K562 (cell line): ENCODE measurements at regions not wholly inside any gene's neighbourhood (a gene's known extent, or its start where the extent isn't known, plus 50 kb on each side); places are given as distances from the start of the nearest gene placed in this dataset.

ENCODE experiments used
- ATAC-seq: fragments of 200-7000 bp; cut with Tn5 transposase; 3 replicates; pipeline ENCODE4 v1.9.1; 2020; ENCODE audit warnings: moderate library complexity
- BruUV-seq: library from RNA; stranded (reverse); fragments of 400-500 nt; replicated peaks from 2 replicates; lab custom pipeline; 2021; lab: Mats Ljungman, UMichigan
- CTCF ChIA-PET: fragments of 300-600 bp; formaldehyde crosslinking; extraction: SDS; loops from one replicate; lab custom pipeline; 2021; ENCODE audit warnings: low intra/inter-chr PET ratio; lab: Yijun Ruan, JAX
- POLR2A ChIA-PET: fragments of 300-600, 350-650 bp; sonication (Branson Sonifier 250); formaldehyde crosslinking; extraction: SDS; loops from one replicate; lab custom pipeline; 2021; ENCODE audit warnings: antibody characterized with exemption, inconsistent platforms; lab: Yijun Ruan, JAX
- DNase-seq, 4 experiments: peaks; one replicate each; pipeline versions ENCODE4 v3.0.0 to v3.0.0-alpha.2; 2011 to 2018; ENCODE audit warnings: low spot score in 3 of 4, mixed read lengths in 3 of 4; ENCODE audit errors: extremely low read depth in 1 of 4
- FAIRE-seq: peaks from 2 replicates; lab custom pipeline; 2011; peaks lifted over from hg19 to GRCh38; lab: Jason Lieb, UNC
- H2AFZ ChIP-seq: 2 replicates; pipeline ENCODE4 v1.6.0; 2011; ENCODE audit warnings: low read depth, low read length, control low read depth, inconsistent platforms
- H3K27ac ChIP-seq: fragments of 200-600 bp; 3 replicates; pipeline ENCODE4 v1.8.0; 2011; ENCODE audit warnings: low read depth, mild to moderate bottlenecking, control low read depth, inconsistent platforms, low read length, moderate library complexity, mixed read lengths; ENCODE audit errors: extremely low read depth
- H3K27me3 ChIP-seq, 2 experiments: fragments of 300-600 bp in 1 of 2; 2 replicates in 1 of 2; 3 replicates in 1 of 2; pipeline versions ENCODE4 v1.6.0 to v1.8.0; 2011; ENCODE audit warnings: inconsistent platforms in 2 of 2, low read length in 2 of 2, mild to moderate bottlenecking in 1 of 2, mixed read lengths in 1 of 2, moderate library complexity in 1 of 2; ENCODE audit not compliant: control insufficient read depth in 2 of 2, insufficient read depth in 2 of 2
- H3K36me3 ChIP-seq: fragments of 300-600 bp; 3 replicates; pipeline ENCODE4 v1.8.0; 2011; ENCODE audit warnings: mild to moderate bottlenecking, low read length, inconsistent platforms; ENCODE audit not compliant: control insufficient read depth, insufficient read depth
- H3K4me1 ChIP-seq, 2 experiments: fragments of 200-600 bp in 1 of 2; replicated peaks in 1 of 2; 2 replicates in 1 of 2; 3 replicates in 1 of 2; pipeline versions ENCODE4 v1.5.1 to v1.8.0; 2011; ENCODE audit warnings: inconsistent platforms in 2 of 2, low read length in 2 of 2, mild to moderate bottlenecking in 1 of 2, mixed read lengths in 1 of 2, moderate library complexity in 1 of 2; ENCODE audit not compliant: control insufficient read depth in 2 of 2, insufficient read depth in 2 of 2
- H3K4me2 ChIP-seq: 2 replicates; pipeline ENCODE4 v1.6.1; 2011; ENCODE audit warnings: low read length, control low read depth, inconsistent platforms, mixed read lengths; ENCODE audit not compliant: insufficient read depth
- H3K4me3 ChIP-seq: fragments of 200-600 bp; sonication (generic), shearing (Covaris generic); 2 replicates; pipeline ENCODE4 v1.5.1; 2016; ENCODE audit warnings: control low read depth, inconsistent platforms
- H3K79me2 ChIP-seq: fragments of 200-600 bp; 3 replicates; pipeline ENCODE4 v1.8.0; 2011; ENCODE audit warnings: low read length, inconsistent platforms; ENCODE audit not compliant: control insufficient read depth, insufficient read depth
- H3K9ac ChIP-seq, 2 experiments: 2 replicates each; pipeline versions ENCODE4 v1.6.0 to v1.6.1; 2011; ENCODE audit warnings: low read depth in 2 of 2, low read length in 2 of 2, control low read depth in 1 of 2, inconsistent platforms in 1 of 2, mild to moderate bottlenecking in 1 of 2, mixed read lengths in 1 of 2; ENCODE audit not compliant: insufficient read depth in 1 of 2
- H3K9me1 ChIP-seq: one replicate; pipeline ENCODE4 v1.6.0; 2011; ENCODE audit warnings: inconsistent platforms, mild to moderate bottlenecking, low read length, moderate library complexity; ENCODE audit not compliant: control insufficient read depth, insufficient read depth
- H3K9me3 ChIP-seq: replicated peaks from 2 replicates; pipeline ENCODE4 v1.5.1; 2011; ENCODE audit warnings: low read depth, low read length, inconsistent platforms; ENCODE audit not compliant: control insufficient read depth, insufficient read depth
- H4K20me1 ChIP-seq: replicated peaks from 2 replicates; pipeline ENCODE4 v1.6.1; 2011; ENCODE audit warnings: low read length, inconsistent platforms, mixed read lengths; ENCODE audit not compliant: control insufficient read depth, insufficient read depth
- CREB3L1 ChIP-seq: fragments of 450-650 bp; IDR thresholded peaks from 2 replicates; pipeline ENCODE4 v1.6.1; 2014; ENCODE audit warnings: low read depth, mild to moderate bottlenecking, moderate library complexity, borderline replicate concordance
- IRF2 ChIP-seq: sonication (generic); formaldehyde crosslinking; IDR thresholded peaks from 2 replicates; pipeline ENCODE4 v1.8.1; 2022; ENCODE audit warnings: mild to moderate bottlenecking, missing genetic modification reagents
- NKRF ChIP-seq: fragments of 450-650 bp; IDR thresholded peaks from 2 replicates; pipeline ENCODE4 v1.6.1; 2016; ENCODE audit warnings: borderline replicate concordance
- NR2F6 ChIP-seq: fragments of 450-650 bp; formaldehyde crosslinking; IDR thresholded peaks from 2 replicates; pipeline ENCODE4 v1.4.0; 2020; ENCODE audit warnings: mild to moderate bottlenecking
- RBM25 ChIP-seq: fragments of 200-400 bp; formaldehyde crosslinking; IDR thresholded peaks from 2 replicates; pipeline ENCODE4 v1.6.1; 2018; ENCODE audit warnings: low read length, low read depth, moderate library complexity; ENCODE audit not compliant: severe bottlenecking
- ZNF134 ChIP-seq: fragments of 250-450 bp; sonication (Bioruptor Pico); conservative IDR thresholded peaks from 2 replicates; pipeline ENCODE4 v1.4.0; 2020
- ZNF146 ChIP-seq: IDR thresholded peaks from one replicate; pipeline ENCODE4 v1.6.1; 2018; ENCODE audit warnings: missing compliant biosample characterization; ENCODE audit not compliant: unreplicated experiment
- ZNF695 ChIP-seq: fragments of 450-650 bp; formaldehyde crosslinking; IDR thresholded peaks from 2 replicates; pipeline ENCODE4 v1.4.0; 2020; ENCODE audit warnings: mild to moderate bottlenecking, moderate library complexity
- WGBS: fragments of 100-300 bp; shearing (Covaris generic); methylation state at CpG from one replicate; pipeline ENCODE4 v1.1.6; 2016; ENCODE audit warnings: low coverage, mixed read lengths; ENCODE audit not compliant: insufficient coverage; ENCODE audit errors: missing lambda C conversion rate; 5-methylcytosine and 5-hydroxymethylcytosine counted together
- in situ Hi-C: fragments of 300-500 bp; cut with MboI; formaldehyde crosslinking; loops from 4 replicates; pipeline ENCODE4 v1.15.0; 2018; ENCODE audit warnings: inconsistent platforms, mixed read lengths
- intact Hi-C: fragments of 100-400 bp; cut with micrococcal nuclease; formaldehyde crosslinking; loops from 2 replicates; pipeline ENCODE4 v1.14.2; 2022

DNA sequence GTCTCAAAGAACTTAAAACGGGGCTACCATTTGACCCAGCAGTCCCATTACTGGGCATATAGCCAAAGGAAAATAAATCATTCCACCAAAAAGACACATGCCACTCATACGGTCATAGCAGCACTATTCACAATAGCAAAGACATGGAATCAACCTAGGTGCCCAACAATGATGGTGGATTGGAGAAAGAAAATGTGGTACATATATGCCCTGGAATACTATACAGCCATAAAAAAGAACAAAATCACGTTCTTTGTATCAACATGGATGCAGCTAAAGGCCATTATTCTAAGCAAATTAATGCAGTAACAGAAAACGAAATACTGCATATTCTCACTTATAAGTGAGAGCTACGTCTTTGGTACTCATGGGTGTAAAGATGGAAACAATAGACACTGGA is 138.1 kb upstream of the NEIL3 start:
- WGBS = 0% methylated on average over 5 of the region's 5 CpGs
- in situ Hi-C loops = no loop called here

GRCh38 chr4:177175473-177175872 is 134.2 kb upstream of the NEIL3 start:
- Histone ChIP-seq H3K4me2 (no peak overlapping the region), H3K9me1 (no peaks in the 10 kb centered on the region), H3K36me3 (no peaks in the 10 kb centered on the region), H3K4me3 (no peak overlapping the region), H3K9me3 (no peaks in the 10 kb centered on the region), H3K27ac (no peak overlapping the region), H3K4me1 (no peaks in the 10 kb centered on the region), H3K27me3 (no peaks in the 10 kb centered on the region), H2AFZ (no peak overlapping the region), H3K79me2 (no peaks in the 10 kb centered on the region), H4K20me1 (no peaks in the 10 kb centered on the region), H3K9ac (no peak overlapping the region)
- POLR2A ChIA-PET = no interaction called here
- no TSS peak for BruUV-seq
- no peak for FAIRE-seq
- 3% methylated on average over 3 of the region's 3 CpGs for WGBS
- intact Hi-C loops = no loop called here
- no peak for ATAC-seq
- in situ Hi-C loops = no loop called here
- no peak for DNase-seq
- CTCF ChIA-PET = no interaction called here
- peak; percentile 91 for TF ChIP-seq ZNF134 (CRISPR knock-in tag)
- no peak for TF ChIP-seq NR2F6 (CRISPR knock-in tag)
- TF ChIP-seq ZNF695 = no peak
- TF ChIP-seq NKRF = no peak

More for the DNA sequence above, 138.1 kb upstream of the NEIL3 start:
- DNase-seq = no peak
- no peak overlapping the region for H3K4me3 ChIP-seq
- ATAC-seq = no peak
- H3K9me1 ChIP-seq = no peaks in the 10 kb centered on the region
- no peak overlapping the region for H3K4me2 ChIP-seq
- H3K79me2 ChIP-seq = no peaks in the 10 kb centered on the region
- intact Hi-C loops = no loop called here
- H3K9ac ChIP-seq = no peak overlapping the region
- no peaks in the 10 kb centered on the region for H3K27me3 ChIP-seq
- ChIA-PET CTCF (no interaction called here), POLR2A (no interaction called here)
- no TSS peak for BruUV-seq
- H3K27ac ChIP-seq = no peak overlapping the region
- no peaks in the 10 kb centered on the region for H3K9me3 ChIP-seq
- no peaks in the 10 kb centered on the region for H4K20me1 ChIP-seq
- H3K36me3 ChIP-seq = no peaks in the 10 kb centered on the region
- no peak for TF ChIP-seq CREB3L1
- TF ChIP-seq RBM25 = peak; percentile 44
- peak; percentile 74 for TF ChIP-seq ZNF146 (CRISPR knock-in tag)
- no peak for TF ChIP-seq IRF2 (CRISPR knock-in tag)
- FAIRE-seq = no peak
- no peaks in the 10 kb centered on the region for H3K4me1 ChIP-seq
- no peak overlapping the region for H2AFZ ChIP-seq
